Femur (tissue), 1 donor: ENCODE measurements at regions not wholly inside any gene's neighbourhood (a gene's known extent, or its start where the extent isn't known, plus 50 kb on each side); places are given as distances from the start of the nearest gene placed in this dataset.
"Not testable (repeated sequence)": the region's sequence is repeated elsewhere in the genome, so short reads cannot be mapped to it uniquely, and the experiment has no call there.

ENCODE experiments used
- DNase-seq: peaks from one replicate; pipeline ENCODE4 v3.0.0-alpha.2; 2017

DNA sequence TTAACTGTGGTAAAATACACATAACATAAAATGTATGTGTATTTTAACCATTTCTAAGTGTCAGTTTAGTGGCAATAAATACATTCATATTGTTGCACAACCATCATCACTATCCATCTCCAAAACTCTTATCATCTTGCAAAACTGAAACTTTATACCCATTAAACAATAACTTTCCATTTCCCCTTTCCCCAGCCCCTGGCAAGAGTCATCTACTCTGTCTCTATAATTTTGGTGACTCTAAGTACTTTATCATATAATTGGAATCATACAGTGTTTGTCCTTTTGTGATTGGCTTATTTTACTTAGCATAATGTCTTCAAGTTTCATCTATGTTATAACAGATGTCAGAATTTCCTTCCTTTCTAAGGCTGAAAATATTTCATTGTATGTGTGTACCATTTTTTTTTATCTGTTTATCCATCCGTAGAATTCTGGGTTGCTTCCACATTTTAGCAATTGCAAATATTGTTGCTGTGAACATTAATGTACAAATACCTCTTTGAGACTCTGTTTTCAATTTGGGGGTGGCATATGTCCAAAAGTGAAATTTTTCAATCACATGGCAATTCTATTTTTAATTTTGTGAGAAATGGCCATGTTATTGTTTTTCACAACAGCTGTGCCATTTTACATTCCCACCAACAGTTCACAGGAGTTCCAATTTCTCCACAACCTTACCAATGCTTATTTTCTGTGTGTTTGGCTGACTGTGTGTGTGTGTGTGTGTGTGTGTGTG is 153.9 kb upstream of the GORAB start:
- DNase-seq = no peak

DNA sequence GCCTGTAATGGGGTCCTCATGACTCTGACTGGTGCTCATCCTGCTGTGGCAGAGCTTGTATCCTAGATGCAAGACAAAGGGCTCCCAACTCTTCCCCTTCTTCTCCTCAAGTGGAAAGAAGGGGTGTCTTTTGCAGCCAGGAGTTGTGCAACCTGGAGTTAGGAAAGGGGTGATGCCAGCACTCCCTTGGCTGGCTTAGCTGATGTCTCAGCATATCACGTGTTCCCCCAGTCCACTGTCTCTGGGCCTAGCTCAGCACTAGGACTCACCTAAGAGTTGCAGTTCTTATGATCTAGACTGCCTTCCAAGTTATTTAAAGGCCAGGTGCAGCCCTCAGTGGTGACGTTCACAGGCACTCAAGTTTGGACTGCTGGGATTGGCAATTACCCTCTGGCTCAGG is 146.2 kb upstream of the GORAB start:
- DNase-seq = no peak

GRCh38 chr1:170388489-170388888 is 143.5 kb upstream of the GORAB start:
- DNase-seq = no peak

DNA sequence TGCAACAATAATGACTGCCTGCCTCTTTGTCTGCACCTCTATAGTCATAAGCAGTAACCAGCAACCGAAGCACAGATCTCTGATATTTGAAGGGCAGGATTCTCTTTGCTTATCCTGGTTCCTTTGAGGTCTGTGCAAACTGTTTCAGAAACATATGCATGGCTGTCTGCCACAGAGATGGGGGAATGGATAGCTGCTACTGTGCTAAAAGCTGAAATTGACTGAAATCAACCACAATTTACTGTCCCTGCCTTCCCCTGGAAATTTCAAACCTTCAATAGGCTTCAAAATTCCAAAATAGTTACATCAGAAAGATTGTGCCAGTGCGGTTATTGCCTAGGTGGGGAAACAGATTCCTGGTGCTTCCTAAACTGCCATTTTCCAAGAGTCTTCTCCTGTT is 136.8 kb upstream of the GORAB start:
- DNase-seq = no peak

- DNase-seq = no peak
Measured at GRCh38 chr1:170397061-170397460, 134.9 kb upstream of the GORAB start.

GRCh38 chr1:170402476-170403311 is 129.3 kb upstream of the GORAB start:
- DNase-seq = peak; percentile 59

GRCh38 chr1:170407138-170407537 is 124.8 kb upstream of the GORAB start:
- no peak for DNase-seq

DNA sequence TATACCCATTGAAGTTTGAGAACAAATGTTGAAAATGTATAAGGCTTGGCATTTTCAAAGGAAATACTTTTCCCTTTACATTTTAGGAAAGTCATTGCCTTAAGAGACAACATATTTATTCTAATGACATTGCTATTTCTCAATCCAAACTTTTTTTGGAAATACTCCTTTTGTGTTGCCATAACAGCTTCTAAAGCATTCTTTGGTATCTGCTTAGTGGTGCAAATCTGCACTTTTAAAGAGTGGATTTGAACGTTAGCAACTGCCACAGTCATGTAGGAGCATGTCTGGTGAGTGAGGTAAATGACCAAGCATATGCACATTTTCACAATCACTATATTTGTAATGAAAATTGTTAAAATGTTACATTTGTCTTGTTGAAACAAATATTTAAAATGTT is 124.4 kb upstream of the GORAB start:
- DNase-seq = no peak

GRCh38 chr1:170410401-170411166 is 121.4 kb upstream of the GORAB start:
- peak; percentile 53 for DNase-seq

DNA sequence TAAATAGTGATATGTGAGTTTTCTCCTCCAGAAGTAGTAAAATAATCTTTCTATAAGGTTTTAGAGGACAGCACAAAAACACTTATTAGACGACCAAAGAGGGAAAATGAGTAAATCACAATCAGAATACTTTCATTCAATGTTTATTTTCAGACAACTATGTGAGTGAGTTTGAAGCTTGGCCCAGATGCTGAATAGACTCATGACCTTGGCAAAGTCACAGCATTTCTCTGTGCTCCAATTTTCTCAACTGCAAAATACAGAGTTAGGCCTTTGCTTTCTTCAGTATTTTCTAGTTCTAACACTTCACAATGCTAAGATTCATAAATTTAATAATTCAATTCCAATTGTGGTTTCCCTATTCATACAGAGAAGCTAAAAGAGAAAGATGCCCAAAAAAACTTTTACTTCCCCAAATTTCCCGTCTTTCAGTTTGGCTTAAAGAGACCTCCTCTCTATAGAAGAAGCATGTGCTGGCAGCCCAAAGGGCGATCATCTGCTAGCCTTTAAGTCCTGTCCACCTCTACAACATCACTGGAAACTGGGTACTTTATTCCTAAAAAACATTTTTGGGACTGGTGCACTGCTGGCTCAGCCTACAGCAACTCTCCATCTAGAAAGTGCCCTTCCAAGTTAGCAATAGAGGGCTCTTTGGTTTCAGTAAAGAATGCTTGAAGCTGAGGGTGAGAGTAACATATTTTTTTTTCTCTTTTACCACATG is 116.8 kb upstream of the GORAB start:
- DNase-seq = peak; percentile 36

- DNase-seq = peak; percentile 43
Measured at GRCh38 chr1:170415710-170416372, 116.1 kb upstream of the GORAB start.

- no peak for DNase-seq
Measured at GRCh38 chr1:170424346-170424745, 107.6 kb upstream of the GORAB start.

DNA sequence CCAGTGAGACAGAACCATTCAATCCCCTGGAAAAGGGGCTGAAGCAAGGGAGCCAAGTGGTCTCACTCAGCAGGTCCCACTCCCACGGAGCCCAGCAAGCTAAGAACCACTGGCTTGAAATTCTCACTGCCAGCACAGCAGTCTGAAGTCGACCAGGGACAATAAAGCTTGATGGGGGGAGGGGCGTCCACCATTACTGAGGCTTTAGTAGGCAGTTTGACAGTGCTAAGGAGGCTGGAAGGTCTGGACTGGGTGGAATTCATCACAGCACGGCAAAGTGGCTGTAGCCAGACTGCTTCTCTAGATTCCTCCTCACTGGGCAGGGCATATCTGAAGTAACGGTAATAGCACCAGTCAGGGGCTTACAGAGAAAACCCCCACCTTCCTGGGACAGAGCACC is 105.4 kb upstream of the GORAB start:
- no peak for DNase-seq

DNA sequence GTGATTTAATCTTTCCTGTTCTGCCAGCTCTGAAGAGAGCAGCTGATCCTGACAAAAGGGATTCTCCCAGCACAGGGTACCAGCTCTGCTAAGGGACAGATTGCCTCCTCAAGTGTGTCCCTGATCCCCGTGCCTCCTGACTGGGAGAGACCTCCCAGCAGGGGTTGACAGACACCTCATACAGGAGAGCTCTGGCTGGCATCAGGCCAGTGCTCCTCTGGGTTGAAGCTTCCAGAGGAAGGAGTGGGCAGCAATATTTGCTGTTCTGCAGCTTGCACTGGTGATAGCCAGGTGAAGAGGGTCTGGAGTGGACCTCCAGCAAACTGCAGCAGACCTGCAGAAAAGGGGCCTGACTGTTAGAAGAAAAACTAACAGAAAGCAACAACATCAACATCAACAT is 105.0 kb upstream of the GORAB start:
- DNase-seq = not testable (repeated sequence)

DNA sequence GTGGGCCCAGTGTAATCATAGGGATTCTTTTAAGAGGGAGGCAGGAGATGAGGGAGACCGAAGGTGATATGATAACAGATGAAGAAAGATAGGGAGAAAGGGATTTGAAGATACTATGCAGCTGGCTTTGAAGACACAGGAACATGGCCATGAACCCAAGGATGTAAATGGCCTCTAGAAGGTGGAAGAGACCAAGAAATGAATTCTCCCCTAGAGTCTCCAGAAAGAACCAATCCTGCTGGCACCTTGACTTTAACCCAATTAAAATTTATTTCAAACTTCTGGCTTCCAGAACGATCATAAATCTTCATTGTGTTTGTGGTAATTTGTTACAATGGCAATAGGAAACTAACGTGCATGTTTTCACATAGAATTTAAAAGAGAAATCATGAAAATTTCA is 95.0 kb upstream of the GORAB start:
- DNase-seq = no peak

DNA sequence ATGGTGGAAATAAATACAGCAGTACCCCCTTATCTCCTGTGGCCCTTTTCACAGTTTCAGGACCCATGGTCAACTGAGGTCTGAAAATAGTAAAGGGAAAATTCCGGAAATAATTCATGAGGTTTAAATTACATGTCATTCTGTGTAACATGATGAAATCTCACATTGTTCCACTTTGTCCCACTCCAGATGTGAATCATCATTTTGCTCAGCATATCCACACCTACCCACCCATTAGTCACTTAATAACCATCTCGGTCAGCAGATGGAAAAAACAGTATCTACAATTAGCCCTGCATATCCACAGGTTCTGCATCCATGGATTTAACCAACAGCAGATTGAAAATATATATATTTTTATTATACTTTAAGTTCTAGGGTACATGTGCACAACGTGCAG is 86.9 kb upstream of the GORAB start:
- DNase-seq = no peak

DNA sequence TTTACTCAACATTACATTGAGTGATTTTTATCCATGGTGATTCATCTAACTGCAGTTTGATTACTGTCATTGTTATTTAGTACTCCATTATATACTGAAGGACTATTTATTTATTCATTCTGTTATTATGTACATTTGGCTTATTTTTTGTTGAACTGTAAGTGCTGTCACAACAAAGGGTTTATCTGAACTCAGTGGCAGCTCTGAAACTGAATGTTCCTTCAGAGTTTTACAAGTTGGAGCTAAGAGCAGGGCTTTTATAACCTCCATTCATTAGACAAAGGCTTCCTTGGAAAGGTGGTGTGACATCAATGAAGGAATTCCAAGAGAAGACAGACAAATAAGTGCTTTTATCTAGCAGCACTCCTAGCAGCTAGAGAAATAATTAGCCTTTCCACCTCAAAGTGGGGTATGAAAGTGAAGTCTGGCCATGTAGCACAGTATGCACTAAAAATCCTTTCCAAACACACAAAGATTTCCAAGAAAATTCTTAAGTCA is 83.3 kb upstream of the GORAB start:
- DNase-seq = no peak

DNA sequence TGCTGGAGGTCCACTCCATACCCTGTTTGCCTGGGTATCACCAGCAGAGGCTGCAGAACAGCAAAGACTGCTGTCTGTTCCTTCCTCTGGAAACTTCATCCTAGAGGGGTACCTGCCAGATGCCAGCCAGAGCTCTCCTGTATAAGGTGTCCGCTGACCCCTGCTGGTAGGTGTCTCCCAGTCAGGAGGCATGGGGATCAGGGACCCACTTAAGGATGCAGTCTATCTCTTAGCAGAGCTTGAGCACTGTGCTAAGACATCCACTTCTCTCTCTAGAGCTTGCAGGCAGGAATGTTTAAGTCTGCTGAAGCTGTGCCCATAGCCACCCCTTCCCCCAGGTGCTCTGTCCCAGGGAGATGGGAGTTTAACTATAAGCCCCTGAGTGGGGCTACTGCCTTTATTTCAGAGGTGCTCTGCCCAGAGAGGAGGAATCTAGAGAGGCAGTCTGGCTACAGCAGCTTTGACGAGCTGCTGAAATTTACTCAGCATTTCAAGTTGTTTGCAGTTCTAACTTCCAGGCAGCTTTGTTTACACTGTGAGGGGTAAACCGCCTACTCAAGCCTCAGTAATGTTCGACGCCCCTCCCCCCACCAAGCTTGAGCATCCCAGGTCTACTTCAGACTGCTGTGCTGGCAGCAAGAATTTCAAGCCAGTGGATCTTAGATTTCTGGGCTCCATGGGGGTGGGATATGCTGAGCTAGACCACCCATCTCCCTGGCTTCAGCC is 74.5 kb upstream of the GORAB start:
- DNase-seq = not testable (repeated sequence)

GRCh38 chr1:170460001-170460400 is 72.0 kb upstream of the GORAB start:
- no peak for DNase-seq

DNA sequence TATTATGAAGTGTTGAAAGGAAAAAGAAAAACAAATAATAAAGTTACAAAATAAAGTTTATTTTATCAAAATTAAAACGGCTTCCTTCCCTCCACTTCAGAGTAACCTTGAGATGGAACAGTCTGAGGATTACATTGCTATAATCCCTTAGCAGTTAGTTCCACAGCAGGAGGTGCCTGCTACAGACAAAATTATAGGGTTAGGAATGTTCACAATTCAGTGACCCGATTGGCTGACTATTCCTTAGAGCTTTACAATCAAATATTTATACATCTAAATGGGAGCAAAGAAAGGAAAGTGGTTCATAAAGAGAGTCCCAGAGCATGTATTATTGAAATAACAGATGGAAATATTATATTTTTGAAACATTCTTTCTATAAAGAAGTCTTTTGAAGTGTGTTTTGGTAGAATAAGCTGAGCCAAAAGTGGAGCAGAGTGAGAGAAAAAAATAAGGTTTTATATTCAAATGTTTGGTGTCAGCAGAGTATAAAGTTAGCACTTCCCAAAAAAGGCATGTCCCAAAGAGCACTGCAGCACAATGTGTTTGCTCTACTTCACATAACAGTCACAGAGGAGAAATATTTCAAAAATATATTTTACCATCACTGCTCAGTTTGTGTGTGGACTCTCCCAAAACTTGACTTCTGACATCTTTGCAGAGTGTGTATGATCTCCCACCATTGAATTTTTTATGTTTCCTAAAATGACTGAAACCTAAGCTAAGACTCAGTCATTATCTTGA is 71.4 kb upstream of the GORAB start:
- DNase-seq = no peak

DNA sequence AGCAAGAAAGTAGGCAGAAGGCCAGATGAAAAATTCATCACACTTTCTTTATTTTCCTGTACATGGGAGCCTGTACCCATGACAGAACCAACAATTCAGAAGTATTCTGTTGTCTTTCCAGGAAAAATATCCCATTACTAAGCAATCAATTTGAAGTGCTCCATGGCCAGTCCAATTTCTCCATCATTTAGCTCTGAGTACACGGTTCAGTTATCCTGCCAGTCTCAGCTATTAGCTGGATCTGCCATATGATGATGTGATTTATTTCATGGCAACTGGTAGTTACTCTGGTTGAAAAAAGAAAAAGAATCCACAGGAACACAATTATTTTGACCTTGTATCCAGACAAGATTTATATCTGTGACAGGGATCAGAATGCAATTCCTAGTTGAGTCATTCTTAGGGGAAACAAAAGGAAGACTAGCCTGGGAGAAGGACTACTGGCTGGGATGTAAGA is 70.6 kb upstream of the GORAB start:
- no peak for DNase-seq
